NB4 (cell line): ENCODE measurements at regions not wholly inside any gene's neighbourhood (a gene's known extent, or its start where the extent isn't known, plus 50 kb on each side); places are given as distances from the start of the nearest gene placed in this dataset.
A peak's percentile ranks its signal among the peaks of the same experiment; 100 is the strongest.

Source experiments
- DNase-seq: peaks from one replicate; pipeline ENCODE4 v3.0.0; 2010; ENCODE audit warnings: low read depth
- H3K4me3 ChIP-seq: one replicate; pipeline ENCODE4 v1.5.1; 2011; ENCODE audit warnings: mild to moderate bottlenecking, low read depth, low read length, moderate library complexity
- CTCF ChIP-seq: IDR thresholded peaks from one replicate; pipeline ENCODE4 v1.5.1; 2012; ENCODE audit warnings: low read depth, low read length
- MAX ChIP-seq: IDR thresholded peaks from 2 replicates; pipeline ENCODE4 v1.6.1; 2011; ENCODE audit warnings: low read depth, low read length
- MYC ChIP-seq: IDR thresholded peaks from 2 replicates; pipeline ENCODE4 v1.6.1; 2011; ENCODE audit warnings: low read depth, low read length
- POLR2A ChIP-seq: IDR thresholded peaks from 2 replicates; pipeline ENCODE4 v1.6.1; 2011; ENCODE audit warnings: mild to moderate bottlenecking; ENCODE audit not compliant: insufficient read length; ENCODE audit errors: extremely low read depth

- DNase-seq: peak; percentile 18
Measured at GRCh38 chr5:7010591-7010990, 297.4 kb downstream of the TENT4A start.

GRCh38 chr5:7012057-7012456 lies 298.8 kb downstream of the TENT4A start:
- no peak for DNase-seq
- TF ChIP-seq MAX: no peak
- no peak for TF ChIP-seq CTCF
- no peak for TF ChIP-seq MYC
- no peak for TF ChIP-seq POLR2A

More at GRCh38 chr5:7010591-7010990, 297.4 kb downstream of the TENT4A start:
- H3K4me3 ChIP-seq: no peak overlapping the region
- no peak for TF ChIP-seq CTCF
- no peak for TF ChIP-seq POLR2A
- TF ChIP-seq MYC: no peak
- TF ChIP-seq MAX: no peak

GRCh38 chr5:7014611-7015010 lies 301.4 kb downstream of the TENT4A start:
- no peak for TF ChIP-seq MYC
- no peak for TF ChIP-seq CTCF
- no peak for DNase-seq
- H3K4me3 ChIP-seq: no peak overlapping the region

More at GRCh38 chr5:7012057-7012456, 298.8 kb downstream of the TENT4A start:
- H3K4me3 ChIP-seq: no peak overlapping the region

GRCh38 chr5:7015586-7016256 lies 302.5 kb downstream of the TENT4A start:
- TF ChIP-seq POLR2A: no peak
- no peak for TF ChIP-seq MYC
- peak; percentile 61 for TF ChIP-seq CTCF
- no peak for TF ChIP-seq MAX
- H3K4me3 ChIP-seq: no peak overlapping the region
- DNase-seq: peak; percentile 22

GRCh38 chr5:7016999-7017747 lies 303.9 kb downstream of the TENT4A start:
- DNase-seq: no peak
- no peak for TF ChIP-seq CTCF
- TF ChIP-seq MAX: no peak
- TF ChIP-seq POLR2A: no peak
- TF ChIP-seq MYC: no peak
- no peak overlapping the region for H3K4me3 ChIP-seq
